Amniotic stem cell (primary cell): ENCODE measurements at regions not wholly inside any gene's neighbourhood (a gene's known extent, or its start where the extent isn't known, plus 50 kb on each side); places are given as distances from the start of the nearest gene placed in this dataset.
"Not testable (repeated sequence)": the region's sequence is repeated elsewhere in the genome, so short reads cannot be mapped to it uniquely, and the experiment has no call there.

Source experiments
- DNase-seq: peaks from one replicate; lab custom pipeline; 2025; lab: John Stamatoyannopoulos, UW

DNA sequence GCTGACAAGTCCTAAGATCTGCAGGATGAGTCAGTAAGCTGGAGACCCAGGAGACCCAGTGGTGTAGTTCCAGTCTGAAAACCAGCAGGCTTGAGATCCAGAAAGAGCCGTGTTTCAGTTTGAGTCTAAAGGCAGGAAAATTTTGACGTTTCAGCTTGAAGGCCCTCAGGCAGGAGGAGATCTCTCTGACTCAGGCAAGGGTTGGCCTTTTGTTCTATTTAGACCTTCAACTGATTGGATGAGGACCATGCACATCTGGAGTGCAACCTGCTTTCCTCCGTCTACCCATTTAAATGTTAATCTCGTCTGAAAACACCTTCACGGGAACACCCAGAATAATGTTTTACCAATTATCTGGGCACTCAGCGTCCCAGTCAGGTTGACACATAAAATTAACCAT, 69.5 kb downstream of the NPIPA7 start:
- not testable (repeated sequence) for DNase-seq

DNA sequence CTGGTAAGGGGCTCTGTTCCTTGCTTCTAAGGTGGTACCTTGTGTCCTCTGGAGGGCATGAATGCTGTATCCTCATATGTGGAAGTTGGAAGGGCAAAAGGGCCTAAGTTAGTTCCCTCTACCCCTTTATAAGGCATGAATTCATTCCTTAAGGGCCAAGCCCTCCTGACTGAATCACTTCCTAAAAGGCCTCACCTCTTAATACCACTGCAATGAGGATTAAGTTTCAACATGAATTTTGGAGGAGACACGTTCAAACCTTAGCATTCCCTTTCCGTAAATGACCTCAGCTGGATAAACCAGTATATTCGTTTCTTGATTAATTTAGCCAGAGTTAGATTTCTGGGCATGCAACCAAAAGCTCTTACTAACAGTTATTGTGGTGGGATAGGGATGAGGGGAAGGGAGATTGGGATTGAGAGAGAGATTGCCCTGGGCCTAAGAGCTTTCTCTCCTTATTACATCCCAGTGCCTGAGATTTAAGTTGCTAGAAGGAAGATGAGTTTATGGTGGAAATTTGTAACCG, 70.8 kb downstream of the NPIPA7 start:
- not testable (repeated sequence) for DNase-seq

DNA sequence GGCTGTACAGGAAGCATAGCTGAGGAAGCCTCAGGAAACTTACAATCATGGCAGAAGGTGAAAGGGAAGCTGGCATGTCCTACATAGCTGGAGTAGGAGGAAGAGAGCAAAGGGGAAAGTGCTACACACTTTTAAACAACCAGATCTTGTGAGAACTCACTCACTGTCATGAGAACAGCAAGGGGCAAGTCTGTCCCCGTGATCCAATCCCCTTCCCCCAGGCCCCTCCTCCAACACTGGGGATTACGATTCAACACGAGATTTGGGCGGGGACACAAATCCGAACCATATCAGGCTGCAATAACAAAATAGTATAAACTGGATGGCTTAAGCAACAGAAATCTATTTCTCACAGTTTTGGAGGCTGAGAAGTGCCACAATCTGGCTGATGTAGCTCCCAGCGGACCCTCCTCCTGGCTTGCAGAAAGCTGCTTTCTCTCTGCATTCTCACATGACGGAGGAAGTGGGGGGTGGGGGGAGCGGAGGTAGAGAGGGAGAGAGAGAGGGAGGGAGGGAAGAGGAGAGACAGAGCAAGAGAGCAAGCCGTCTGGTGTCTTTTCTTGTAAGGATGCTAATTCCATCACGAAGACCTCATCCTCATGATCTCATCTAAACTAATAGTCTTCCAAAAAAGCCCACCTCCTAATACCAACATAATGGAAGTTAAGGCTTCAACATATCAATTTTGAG, 72.9 kb downstream of the NPIPA7 start:
- DNase-seq: not testable (repeated sequence)

DNA sequence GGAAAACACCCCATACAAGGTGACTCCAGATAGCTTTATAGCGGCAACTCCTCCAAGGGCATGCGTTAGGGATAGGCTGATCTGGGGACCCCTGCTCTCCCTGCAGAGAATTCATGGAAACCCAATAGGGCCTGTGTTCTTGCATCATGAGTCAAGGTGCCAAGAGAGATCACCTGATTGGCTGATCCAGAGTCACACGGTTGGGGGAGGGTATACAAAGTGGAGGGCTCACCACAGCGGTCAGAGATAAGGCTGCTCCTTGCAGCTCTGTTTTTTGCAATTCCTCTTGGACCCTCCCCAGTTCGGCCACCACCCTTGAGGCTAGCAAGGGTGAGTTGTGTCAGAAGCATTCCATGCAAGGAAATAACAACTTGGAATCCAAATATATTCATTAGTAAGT, 79.6 kb downstream of the NPIPA7 start:
- DNase-seq: not testable (repeated sequence)

DNA sequence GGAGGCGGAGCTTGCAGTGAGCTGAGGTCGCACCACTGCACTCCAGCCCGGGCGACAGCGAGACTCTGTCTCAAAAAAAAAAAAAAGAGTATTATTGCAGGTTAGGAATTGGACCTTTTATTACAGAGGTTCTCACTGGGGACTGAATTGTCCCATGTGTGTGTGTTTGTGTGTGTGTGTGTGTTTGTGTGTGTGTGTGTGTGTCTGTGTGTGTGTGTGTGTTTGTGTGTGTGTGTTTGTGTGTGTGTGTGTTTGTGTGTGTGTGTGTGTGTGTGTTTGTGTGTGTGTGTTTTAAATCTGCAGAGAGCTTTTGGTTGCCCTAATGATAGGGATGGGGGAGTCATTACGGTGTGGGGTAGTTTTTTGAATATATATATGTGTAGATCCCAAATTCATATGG, 84.9 kb downstream of the NPIPA7 start:
- not testable (repeated sequence) for DNase-seq

DNA sequence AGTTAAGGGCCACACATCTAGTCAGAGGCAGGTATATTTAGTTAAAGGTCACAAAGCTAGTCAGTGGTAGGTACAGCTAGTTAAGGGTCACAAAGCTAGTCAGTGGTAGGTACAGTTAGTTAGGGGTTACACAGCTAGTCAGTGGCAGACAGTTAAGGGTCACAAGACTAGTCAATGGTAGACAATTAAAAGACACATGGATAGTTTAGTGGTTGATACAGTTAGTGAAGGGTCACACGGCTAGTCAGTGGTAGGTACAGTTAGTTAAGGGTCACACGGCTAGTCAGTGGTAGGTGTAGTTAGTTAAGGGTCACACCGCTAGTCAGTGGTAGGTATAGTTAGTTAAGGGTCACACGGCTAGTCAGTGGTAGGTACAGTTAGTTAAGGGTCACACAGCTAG, 110.0 kb downstream of the NPIPA7 start:
- not testable (repeated sequence) for DNase-seq

DNA sequence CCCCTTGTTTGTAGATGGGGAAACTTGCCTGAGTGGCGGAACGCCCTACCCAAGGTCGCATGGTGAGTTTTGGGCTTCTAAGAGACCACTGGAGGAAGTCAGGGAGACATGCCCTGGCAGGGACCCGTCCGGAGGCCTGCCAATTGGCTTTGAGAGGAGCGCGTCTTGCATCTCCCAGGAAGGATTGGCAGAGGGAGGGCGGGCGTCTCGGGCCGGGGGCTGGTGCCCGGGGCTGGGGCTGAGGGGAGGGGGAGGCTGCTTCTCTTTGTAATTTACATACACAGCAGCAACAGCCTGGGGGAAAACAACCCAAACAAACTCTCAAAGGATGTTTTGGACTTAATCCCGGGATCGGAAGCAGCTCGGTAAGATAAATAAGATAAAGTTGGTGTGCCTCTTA, 110.5 kb downstream of the NPIPA7 start:
- DNase-seq: not testable (repeated sequence)

DNA sequence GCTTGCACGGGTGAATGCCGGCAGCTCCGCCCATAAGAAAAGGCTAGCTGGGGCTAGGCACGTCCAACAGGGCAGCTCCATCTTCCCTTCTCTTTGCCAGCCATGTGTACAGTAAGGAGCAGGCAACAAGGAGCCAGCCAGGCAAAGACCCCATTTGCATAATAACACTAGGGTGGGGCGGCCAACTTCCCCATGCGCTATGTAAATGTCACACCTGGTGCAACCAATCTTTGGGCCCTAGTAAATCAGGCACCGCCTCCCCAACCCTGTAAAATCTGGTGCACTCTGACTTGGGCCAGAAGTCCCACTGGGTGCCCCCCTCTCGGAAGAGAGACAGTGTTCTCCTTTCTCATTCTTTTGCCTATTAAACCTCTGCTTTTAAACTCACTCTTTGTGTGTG, 115.2 kb downstream of the NPIPA7 start:
- DNase-seq: not testable (repeated sequence)

DNA sequence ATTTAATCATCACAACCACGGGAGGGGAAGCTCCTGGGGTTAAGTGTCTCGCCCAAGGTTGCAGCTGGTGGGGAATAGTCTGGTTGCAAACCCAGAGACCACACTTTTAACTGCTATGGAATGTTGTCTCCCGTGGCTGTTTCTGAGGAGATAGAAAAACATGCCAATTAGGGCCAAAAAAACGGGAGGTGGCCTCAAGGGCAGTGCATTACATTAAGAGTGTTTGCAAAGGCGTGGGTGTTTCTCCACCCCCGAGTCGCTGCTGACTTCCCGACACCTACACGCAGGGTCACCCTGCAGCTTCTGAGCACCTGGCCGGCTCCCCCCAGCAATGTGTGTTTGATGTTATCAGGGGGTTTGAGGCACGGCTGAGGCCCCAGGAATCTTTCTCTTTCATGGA, 116.1 kb downstream of the NPIPA7 start:
- DNase-seq: not testable (repeated sequence)

DNA sequence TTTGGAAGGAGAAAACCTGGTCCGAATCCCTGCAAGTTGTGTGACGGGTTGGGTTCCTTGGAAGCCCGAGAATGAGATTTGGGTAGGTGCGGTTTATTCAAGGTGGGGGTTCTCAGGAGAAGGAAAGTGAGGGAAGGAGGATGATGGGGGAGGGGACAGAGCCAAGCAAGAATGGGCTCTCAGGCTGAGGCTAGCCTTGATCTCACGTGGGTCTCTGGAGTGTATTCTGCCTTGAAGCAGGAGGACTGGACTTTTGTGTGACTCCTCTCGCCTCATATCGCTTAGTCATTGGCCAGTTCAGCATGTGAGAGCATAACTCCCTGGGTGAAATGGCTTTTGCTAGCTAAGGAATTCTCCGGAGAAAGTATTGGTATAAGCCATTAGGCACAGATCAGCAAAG, 120.9 kb downstream of the NPIPA7 start:
- not testable (repeated sequence) for DNase-seq

DNA sequence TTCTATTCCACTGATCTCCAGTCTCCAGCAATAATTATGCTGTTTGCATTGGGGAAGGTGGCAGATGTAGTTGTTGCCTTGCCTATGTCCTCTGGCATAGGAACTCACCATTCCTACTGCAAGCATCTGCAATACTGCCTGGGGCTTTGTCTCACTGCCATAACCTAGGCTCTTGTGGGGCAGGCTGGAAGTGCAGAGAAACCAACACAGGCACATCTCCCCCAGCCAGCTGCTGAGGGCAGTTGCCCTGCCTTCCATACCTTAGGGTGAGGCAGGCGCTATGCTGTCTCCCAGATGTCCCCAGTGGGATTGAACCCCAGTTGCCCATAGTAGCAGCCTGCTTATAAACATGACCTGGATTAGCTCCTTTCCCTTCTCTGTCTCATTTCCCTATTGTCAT, 128.1 kb downstream of the NPIPA7 start:
- not testable (repeated sequence) for DNase-seq

DNA sequence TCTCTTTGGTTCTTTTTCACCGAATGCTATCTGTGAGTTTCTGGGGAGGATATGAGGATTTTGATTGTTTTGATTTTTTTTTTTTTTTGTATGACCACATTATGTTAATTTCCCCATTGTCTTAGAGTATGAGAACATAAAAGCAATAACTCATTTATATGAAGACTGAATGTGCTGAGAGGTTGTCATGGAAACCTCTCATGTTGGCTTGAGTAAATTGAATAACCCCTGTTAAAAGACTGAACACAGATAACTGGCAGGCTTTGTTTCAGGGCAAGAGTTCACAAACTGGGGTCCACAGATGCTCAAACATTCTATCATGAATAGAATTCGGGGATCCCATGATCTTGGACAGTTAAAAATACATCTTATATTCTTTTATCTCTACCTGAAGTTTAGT, 129.4 kb downstream of the NPIPA7 start:
- DNase-seq: not testable (repeated sequence)

DNA sequence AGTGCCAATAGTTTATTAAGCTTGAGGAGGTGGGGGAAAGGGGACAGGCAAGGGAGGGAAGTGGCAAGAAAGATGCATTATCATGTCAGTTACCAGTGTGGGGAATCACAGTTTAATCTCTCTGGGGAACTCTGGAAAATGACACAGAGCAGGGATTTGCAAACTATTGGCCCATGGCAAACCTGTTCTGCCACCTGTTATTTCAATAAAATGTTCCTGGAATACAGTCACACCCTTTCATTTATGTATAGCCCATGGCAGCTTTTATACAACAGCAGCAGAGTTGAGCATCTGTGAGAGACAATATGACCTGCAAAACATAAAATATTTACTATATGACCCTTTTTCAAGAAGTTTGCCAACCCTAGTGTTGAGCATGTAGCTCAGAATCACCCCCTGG, 140.5 kb downstream of the NPIPA7 start:
- DNase-seq: not testable (repeated sequence)

DNA sequence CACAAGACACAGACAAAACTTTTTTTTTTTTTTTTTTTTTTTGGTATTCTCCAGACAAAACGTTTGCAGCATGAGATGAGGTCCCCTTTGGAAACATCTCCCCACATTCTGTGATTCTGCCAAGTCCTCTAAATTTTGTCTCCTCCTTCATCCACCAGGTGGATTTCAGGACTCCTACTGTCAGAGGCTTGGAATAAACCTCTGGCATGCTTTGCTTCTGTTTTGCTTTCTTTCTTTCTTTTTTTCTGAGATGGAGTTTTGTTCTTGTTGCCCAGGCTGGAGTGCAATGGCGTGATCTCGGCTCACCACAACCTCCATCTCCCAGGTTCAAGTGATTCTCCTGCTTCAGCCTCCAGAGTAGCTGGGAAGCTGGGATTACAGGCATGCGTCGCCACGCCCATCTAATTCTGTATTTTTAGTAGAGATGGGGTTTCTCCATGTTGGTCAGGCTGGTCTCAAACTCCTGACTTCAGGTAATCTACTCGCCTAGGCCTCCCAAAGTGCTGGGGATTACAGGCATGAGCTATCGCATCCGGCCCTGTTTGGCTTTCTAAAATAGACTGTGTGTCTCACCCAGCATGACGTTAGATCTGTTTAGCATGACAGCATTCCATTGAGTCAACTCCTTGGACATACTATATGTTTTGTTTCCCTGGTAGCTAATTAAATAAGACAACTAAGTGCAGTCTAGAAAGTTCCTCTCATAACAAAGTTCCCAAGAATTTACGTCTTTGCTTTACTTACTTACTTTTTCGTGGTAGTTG, 142.5 kb downstream of the NPIPA7 start:
- DNase-seq: not testable (repeated sequence)

DNA sequence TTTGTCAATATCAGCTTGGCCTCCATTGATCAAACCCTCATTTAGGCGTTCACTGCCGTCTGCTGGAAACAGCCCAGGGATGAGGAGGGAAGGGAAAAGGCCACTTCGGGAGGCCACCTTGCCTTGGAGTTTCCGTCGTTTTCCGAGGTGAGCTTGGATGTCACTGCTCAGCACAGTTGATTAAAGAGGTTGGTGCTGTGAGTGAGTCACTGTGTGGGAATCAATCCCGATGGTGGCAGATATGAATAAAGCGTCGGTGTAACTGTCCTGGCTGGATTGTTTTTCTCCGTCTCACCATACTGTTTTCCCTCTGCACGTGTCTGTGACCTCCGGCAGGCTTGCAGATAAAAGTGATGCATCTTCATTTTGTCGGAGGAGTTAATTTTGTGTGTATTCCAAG, 148.1 kb downstream of the NPIPA7 start:
- not testable (repeated sequence) for DNase-seq

DNA sequence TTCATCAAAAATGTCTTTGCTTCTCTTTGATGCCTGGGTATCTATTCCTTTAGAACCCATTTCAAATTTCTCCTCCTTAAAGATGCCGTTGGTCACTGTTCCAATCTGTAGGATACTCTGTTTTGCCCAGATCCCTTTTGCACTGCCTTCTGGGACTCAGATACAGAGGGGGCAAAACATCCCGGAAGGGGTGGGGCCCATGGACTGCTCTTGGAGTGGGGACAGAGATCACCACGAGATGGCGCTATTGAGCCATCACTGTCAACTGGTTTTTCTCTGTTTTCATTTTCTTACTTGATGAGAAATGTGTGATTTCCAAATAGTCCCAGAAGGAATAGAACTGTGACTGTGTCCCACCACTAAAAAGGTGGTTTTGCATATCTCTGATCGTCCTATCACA, 151.8 kb downstream of the NPIPA7 start:
- DNase-seq: not testable (repeated sequence)

DNA sequence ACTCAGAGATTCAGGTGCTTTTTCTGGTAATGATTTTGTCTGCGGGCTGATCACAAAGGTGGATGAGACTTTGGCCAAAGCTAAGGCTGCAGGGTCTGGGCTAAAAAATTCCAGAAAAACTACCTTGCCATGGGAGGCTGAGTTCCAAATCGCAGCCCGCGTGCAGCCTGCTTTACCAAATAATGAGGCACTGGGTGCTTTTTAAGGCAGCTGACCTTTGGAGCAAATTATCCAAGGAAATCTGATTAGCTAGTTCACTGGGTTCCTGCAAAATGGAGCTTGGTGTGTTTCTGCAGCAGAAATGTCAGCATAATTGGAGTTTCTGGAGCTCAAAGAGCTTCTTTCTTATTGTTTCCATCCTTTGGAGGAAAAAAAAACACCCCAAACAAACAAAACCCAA, 156.6 kb downstream of the NPIPA7 start:
- not testable (repeated sequence) for DNase-seq

DNA sequence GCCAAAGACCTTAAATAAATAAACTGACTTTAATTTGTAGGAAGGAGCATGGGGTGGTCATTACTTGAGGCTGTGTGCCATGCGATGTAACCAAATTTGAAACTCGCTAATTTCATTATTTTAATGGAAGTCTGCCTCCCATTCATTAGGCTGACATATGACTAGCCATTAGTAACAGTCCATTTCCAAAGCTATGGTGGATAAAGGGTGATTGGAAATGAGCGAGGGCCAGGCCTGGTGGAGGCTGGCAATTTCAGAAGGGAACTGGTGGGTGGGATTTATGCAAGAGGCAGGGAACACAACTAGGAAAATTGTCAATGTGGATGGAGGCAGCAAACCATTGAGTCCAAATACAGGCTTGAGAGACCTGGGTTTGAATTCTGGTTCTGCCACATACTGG, 157.2 kb downstream of the NPIPA7 start:
- not testable (repeated sequence) for DNase-seq

DNA sequence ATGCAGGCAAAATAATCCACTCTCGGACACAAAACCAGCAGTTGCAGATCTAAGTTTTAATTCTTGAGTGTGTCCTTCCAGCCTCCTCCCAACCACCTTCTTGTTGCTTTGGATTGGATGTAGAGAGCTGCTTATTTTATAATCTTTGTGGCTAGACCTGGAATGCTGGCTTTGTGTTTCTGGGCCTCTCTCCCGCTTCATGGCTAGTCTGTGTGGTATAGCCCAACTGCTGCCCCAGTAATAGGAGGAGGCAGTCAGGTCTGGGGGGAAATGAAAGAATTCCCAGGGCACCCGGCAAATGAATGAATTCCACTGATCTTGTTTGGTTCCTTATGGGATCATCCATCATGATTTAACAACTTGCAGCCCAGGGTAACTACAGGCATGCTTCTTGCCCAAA, 170.8 kb downstream of the NPIPA7 start:
- DNase-seq: not testable (repeated sequence)

DNA sequence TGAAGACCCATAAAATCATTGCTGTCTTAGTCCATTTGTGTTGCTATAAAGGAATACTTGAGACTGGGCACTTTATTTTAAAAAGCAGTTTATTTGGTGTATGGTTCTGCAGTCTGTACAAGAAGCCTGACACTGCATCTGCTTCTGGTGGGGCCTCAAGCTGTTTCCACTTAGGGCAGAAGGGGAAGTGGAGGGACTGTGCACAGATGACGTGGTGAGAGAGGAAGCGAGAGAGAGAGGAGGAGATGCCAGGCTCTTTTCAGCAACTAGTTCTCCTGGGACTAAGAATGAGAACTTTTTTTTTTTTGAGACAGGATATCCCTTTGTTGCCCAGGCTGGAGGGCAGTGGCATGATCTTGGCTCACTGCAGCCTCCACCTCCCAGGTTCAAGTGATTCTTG, 171.9 kb downstream of the NPIPA7 start:
- DNase-seq: not testable (repeated sequence)

DNA sequence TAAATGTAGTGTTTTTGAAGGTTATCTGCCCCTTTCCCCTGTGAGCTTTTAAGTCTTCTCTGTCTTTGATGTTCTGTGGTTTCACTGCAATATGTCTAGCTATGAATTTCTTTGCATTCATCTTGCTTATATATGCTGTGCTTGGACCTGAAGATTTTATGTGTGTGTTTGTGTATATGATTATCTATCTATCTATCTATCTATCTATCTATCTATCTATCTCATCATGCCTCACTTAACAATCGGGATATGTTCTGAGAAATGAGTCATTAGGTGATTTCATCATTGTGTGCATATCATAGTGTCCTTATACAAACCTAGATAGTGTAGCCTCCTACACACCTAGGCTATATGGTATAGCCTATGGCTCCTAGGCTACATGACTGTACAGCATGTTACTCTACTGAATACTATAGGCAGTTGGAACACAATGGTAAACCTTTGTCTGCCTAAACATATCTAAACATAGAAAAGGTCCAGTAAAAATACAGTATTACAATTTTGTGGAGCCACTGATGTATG, 173.9 kb downstream of the NPIPA7 start:
- not testable (repeated sequence) for DNase-seq

DNA sequence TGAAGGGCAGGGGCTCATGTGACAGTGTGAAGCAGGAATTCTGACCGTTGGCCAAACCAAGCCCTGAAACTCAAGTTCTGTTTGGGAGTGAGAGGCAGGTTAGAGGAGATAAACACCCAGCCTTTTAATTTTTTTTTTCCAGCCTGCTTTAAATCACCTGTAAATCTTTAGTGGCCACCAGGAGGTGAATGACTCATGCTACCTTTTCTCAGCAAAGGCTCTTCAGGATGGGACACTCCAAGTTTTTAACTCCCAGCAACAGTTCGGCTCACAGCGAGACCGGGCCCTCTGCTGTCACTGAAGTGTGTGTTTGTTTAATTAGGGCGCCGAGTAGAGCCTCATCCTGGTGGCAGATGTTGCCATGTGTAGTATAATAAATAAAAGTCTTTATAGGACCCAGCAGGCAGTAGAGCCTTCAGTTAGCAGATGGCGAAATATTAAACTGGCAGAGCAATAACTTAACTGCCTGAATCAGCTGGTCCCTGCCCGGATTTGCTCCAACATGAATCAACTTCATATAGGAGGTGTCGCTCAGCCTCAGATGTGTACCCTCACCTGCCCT, 180.3 kb downstream of the NPIPA7 start:
- DNase-seq: not testable (repeated sequence)

DNA sequence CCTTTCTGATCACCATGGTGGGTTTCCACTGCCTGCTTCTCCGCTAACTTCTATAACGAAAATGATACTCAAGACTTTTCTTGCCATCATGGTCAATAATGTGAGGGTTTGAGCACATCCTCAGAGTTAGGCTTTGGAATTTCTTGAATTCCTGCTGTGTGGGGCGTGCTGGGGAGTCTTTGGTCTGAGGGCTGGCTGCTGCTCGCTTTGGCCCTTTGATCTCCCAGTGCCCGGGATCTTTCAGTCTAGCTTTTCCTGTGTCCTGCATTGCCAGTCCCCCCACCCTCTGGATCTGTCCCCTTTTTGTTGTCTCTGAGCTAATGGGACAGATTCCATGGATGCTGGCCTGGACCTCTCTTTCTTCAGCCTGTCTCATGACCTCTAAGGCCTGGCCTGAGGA, 182.6 kb downstream of the NPIPA7 start:
- not testable (repeated sequence) for DNase-seq
